ENCODE measurements at regions not wholly inside any gene's neighbourhood (a gene's known extent, or its start where the extent isn't known, plus 50 kb on each side); places are given as distances from the start of the nearest gene placed in this dataset.

DNA sequence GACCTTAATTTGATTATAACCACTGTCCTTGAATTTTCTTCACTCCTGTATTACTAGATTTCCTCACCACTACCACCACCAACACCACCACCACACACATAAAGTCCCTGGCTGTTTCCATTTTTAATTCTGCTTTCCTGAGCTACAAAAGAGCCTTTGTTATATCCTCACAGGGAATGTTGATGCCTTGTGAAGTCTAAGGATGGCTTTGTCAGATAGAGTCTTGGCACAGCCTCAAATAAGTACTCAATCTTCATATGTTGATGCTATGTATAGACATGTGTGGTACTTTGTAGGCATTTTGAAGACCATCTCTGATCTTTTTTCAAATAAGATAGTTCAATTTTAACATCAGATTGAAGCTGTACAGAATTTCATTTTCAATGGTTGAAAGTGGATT, 1016.7 kb upstream of the LCORL start:
- Mint-ChIP-seq H3K36me3 (ENCODE audit: low read depth) (peaks cover 5% of the 10 kb centered on the region), H3K27me3 (ENCODE audit: low read depth) (no peaks in the 10 kb centered on the region), H3K9me3 (peaks cover 7% of the 10 kb centered on the region), H3K27ac (ENCODE audit: unreplicated experiment) (no peak overlapping the region), H3K4me1 (peaks cover 23% of the 10 kb centered on the region), H3K4me3 (no peak overlapping the region)
- TF ChIP-seq, protein P1, sequence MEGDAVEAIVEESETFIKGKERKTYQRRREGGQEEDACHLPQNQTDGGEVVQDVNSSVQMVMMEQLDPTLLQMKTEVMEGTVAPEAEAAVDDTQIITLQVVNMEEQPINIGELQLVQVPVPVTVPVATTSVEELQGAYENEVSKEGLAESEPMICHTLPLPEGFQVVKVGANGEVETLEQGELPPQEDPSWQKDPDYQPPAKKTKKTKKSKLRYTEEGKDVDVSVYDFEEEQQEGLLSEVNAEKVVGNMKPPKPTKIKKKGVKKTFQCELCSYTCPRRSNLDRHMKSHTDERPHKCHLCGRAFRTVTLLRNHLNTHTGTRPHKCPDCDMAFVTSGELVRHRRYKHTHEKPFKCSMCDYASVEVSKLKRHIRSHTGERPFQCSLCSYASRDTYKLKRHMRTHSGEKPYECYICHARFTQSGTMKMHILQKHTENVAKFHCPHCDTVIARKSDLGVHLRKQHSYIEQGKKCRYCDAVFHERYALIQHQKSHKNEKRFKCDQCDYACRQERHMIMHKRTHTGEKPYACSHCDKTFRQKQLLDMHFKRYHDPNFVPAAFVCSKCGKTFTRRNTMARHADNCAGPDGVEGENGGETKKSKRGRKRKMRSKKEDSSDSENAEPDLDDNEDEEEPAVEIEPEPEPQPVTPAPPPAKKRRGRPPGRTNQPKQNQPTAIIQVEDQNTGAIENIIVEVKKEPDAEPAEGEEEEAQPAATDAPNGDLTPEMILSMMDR (conservative IDR thresholded peaks at IDR 0.05): no peak
- no peak for DNase-seq (ENCODE audit: low read depth, low spot score)

DNA sequence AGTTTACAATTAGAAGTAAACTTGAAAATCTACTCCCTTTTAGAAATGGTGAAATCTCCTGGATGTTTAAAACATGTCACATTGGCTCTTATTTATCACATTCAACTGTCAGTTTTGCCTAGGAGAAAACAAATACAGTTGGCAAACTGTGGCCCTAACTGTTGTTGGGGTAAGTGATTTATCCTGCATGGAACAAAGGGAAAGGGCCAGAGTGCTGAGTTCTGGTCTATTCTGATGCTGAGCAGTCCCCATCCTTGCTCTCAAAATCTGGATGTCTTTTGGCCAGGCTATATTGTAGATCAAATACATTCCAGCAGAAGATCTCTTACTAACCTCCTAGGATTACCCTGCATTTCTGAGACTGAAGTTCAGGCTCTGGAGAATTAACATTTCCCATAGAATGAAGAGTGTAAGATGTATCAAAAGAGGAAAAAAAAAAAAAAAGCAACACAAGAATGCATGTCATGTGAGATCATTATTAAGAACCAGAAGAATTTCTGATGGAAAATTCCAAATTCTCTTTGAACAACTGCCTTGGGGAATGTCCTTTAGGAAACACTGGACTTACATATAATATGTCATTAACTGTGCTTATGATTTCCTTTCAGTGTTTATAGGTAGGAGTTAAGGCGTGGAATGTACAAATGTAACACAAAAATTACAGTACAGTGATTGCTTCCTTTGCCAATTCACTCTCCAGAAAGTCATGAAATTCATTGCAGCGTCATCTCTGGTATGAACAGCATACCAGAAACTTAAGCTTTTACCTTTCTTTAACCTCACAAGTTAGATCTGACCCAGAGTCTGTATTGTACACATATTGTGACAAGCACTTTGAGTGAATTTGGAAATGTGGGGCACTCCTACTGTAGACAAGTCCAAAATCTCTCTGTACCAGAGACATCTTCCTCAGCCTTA, 1012.5 kb upstream of the LCORL start:
- TF ChIP-seq, protein P1 (conservative IDR thresholded peaks at IDR 0.05): no peak
- no peak overlapping the region for H3K4me3 Mint-ChIP-seq
- H3K27ac Mint-ChIP-seq (ENCODE audit: unreplicated experiment): peak overlapping the region; percentile 23
- no peak for DNase-seq (ENCODE audit: low read depth, low spot score)
- H3K9me3 Mint-ChIP-seq: peaks cover 3% of the 10 kb centered on the region
- peaks cover 38% of the 10 kb centered on the region for H3K4me1 Mint-ChIP-seq
- peaks cover 6% of the 10 kb centered on the region for H3K36me3 Mint-ChIP-seq (ENCODE audit: low read depth)
- no peaks in the 10 kb centered on the region for H3K27me3 Mint-ChIP-seq (ENCODE audit: low read depth)

DNA sequence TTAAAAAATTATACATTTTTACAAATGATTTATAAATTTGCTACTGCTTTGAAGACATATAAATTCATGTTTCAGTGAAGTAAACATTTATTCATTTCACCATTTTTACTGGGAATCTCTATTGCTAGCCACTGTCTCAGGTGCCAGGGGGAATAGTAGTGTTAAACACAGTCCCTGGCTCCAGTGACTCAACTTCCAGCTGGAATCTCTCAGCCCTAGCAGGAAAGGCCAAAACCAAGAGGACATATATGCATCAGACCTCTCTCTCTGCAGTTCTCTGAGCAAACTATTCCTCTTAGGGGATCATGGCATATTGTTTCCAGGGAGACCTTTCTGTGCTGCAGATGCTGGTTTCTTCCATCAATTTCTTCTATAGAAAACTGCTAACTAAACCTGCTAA, 1009.0 kb upstream of the LCORL start:
- H3K9me3 Mint-ChIP-seq: peaks cover 5% of the 10 kb centered on the region
- DNase-seq (ENCODE audit: low read depth, low spot score): no peak
- H3K4me3 Mint-ChIP-seq: no peak overlapping the region
- TF ChIP-seq, protein P1 (conservative IDR thresholded peaks at IDR 0.05): no peak
- no peaks in the 10 kb centered on the region for H3K27me3 Mint-ChIP-seq (ENCODE audit: low read depth)
- peaks cover 5% of the 10 kb centered on the region for H3K36me3 Mint-ChIP-seq (ENCODE audit: low read depth)
- H3K27ac Mint-ChIP-seq (ENCODE audit: unreplicated experiment): no peak overlapping the region
- peaks cover 39% of the 10 kb centered on the region for H3K4me1 Mint-ChIP-seq

DNA sequence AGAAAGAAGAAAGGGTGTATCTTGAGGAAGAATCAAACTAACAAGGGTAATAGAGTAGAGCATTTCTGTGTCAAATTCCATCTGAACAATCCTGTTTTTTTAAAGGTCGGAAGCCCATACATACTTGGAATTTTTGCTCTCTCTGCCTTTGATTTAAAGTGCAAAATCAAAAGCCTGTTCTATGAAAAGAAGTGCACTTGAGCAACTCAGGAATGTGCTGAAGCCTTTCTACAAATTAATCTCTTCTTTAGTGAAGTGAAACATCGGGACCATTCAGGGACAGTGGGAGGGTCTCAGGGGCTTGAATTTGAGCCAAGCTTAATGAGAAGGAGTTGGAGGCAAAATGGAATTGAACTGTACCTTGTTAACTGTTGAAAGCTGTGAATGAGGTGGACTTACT, 1008.5 kb upstream of the LCORL start:
- H3K27ac Mint-ChIP-seq (ENCODE audit: unreplicated experiment): no peak overlapping the region
- TF ChIP-seq, protein P1 (conservative IDR thresholded peaks at IDR 0.05): no peak
- no peaks in the 10 kb centered on the region for H3K27me3 Mint-ChIP-seq (ENCODE audit: low read depth)
- peaks cover 7% of the 10 kb centered on the region for H3K36me3 Mint-ChIP-seq (ENCODE audit: low read depth)
- DNase-seq (ENCODE audit: low read depth, low spot score): no peak
- peaks cover 43% of the 10 kb centered on the region for H3K4me1 Mint-ChIP-seq
- peaks cover 7% of the 10 kb centered on the region for H3K9me3 Mint-ChIP-seq
- H3K4me3 Mint-ChIP-seq: peak overlapping the region; percentile 3

DNA sequence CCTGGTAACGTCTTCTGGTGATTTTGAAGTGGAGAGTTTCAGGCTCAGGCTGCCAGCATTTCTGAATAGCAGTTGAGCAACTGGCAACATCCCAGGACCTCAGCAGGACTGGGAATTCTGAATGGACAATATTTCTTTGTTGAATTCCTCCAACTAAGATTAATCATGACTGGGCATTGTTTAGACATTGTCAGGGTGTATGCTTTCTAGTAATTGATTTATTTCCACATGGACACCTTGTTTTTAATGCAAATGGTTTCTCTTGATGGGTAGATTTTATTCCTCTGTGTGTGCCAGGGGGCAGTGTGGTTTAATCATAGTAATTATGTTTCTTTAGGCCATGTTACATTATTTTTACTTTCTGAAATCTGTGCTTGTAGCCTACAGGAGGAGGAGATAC, 1004.7 kb upstream of the LCORL start:
- Mint-ChIP-seq H3K27ac (ENCODE audit: unreplicated experiment) (no peak overlapping the region), H3K36me3 (ENCODE audit: low read depth) (peaks cover 7% of the 10 kb centered on the region), H3K9me3 (peaks cover 9% of the 10 kb centered on the region), H3K4me3 (no peak overlapping the region), H3K27me3 (ENCODE audit: low read depth) (no peaks in the 10 kb centered on the region), H3K4me1 (peaks cover 36% of the 10 kb centered on the region)
- DNase-seq (ENCODE audit: low read depth, low spot score): no peak
- TF ChIP-seq, protein P1 (conservative IDR thresholded peaks at IDR 0.05): no peak
